ENCODE measurements at regions not wholly inside any gene's neighbourhood (a gene's known extent, or its start where the extent isn't known, plus 50 kb on each side); places are given as distances from the start of the nearest gene placed in this dataset.

GRCh38 chr5:5756762-5757161 lies 334.3 kb downstream of the ICE1 start:
- TF ChIP-seq CTCF (conservative IDR thresholded peaks at IDR 0.05): no peak
- TF ChIP-seq ZFX (IDR thresholded peaks at IDR 0.05): no peak
